ENCODE measurements at regions not wholly inside any gene's neighbourhood (a gene's known extent, or its start where the extent isn't known, plus 50 kb on each side); places are given as distances from the start of the nearest gene placed in this dataset.

DNA sequence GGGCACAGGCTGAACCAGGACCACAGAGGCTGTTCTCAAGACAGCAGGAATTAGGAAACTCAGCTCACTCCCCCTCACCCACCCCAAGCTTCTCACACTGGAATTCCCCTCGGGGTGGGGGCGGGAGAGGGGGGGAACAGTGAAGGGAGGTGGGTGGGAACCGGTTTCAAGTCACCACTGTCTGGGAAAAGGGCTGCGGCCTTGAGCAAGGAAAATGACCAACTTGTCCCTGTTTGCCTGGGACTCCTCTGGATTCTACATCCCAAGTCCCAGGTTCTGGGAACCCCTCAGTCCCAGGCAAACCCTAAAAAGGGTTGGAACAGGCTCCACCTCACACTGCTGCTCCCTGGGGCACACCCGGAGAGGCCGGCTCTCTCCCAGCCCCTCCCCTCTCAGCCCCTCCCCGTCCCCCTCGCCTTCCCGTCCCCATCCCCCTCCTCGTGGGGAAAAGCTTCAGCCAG, 230.7 kb downstream of the TFAP2C start (continued):
- TF ChIP-seq, protein P1, sequence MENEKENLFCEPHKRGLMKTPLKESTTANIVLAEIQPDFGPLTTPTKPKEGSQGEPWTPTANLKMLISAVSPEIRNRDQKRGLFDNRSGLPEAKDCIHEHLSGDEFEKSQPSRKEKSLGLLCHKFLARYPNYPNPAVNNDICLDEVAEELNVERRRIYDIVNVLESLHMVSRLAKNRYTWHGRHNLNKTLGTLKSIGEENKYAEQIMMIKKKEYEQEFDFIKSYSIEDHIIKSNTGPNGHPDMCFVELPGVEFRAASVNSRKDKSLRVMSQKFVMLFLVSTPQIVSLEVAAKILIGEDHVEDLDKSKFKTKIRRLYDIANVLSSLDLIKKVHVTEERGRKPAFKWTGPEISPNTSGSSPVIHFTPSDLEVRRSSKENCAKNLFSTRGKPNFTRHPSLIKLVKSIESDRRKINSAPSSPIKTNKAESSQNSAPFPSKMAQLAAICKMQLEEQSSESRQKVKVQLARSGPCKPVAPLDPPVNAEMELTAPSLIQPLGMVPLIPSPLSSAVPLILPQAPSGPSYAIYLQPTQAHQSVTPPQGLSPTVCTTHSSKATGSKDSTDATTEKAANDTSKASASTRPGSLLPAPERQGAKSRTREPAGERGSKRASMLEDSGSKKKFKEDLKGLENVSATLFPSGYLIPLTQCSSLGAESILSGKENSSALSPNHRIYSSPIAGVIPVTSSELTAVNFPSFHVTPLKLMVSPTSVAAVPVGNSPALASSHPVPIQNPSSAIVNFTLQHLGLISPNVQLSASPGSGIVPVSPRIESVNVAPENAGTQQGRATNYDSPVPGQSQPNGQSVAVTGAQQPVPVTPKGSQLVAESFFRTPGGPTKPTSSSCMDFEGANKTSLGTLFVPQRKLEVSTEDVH (IDR thresholded peaks at IDR 0.05; ENCODE audit: low read depth, partially characterized antibody) = no peak
- TF ChIP-seq, protein P2, sequence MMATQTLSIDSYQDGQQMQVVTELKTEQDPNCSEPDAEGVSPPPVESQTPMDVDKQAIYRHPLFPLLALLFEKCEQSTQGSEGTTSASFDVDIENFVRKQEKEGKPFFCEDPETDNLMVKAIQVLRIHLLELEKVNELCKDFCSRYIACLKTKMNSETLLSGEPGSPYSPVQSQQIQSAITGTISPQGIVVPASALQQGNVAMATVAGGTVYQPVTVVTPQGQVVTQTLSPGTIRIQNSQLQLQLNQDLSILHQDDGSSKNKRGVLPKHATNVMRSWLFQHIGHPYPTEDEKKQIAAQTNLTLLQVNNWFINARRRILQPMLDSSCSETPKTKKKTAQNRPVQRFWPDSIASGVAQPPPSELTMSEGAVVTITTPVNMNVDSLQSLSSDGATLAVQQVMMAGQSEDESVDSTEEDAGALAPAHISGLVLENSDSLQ (IDR thresholded peaks at IDR 0.05) = no peak
- no peak for TF ChIP-seq JUND (IDR thresholded peaks at IDR 0.05; ENCODE audit: low read depth, low read length)
- TF ChIP-seq EED (IDR thresholded peaks at IDR 0.05; ENCODE audit: low read depth) = no peak
- no peak for TF ChIP-seq NRF1 (conservative IDR thresholded peaks at IDR 0.05; ENCODE audit: low read depth, low read length)
- TF ChIP-seq, protein P3, sequence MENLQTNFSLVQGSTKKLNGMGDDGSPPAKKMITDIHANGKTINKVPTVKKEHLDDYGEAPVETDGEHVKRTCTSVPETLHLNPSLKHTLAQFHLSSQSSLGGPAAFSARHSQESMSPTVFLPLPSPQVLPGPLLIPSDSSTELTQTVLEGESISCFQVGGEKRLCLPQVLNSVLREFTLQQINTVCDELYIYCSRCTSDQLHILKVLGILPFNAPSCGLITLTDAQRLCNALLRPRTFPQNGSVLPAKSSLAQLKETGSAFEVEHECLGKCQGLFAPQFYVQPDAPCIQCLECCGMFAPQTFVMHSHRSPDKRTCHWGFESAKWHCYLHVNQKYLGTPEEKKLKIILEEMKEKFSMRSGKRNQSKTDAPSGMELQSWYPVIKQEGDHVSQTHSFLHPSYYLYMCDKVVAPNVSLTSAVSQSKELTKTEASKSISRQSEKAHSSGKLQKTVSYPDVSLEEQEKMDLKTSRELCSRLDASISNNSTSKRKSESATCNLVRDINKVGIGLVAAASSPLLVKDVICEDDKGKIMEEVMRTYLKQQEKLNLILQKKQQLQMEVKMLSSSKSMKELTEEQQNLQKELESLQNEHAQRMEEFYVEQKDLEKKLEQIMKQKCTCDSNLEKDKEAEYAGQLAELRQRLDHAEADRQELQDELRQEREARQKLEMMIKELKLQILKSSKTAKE (IDR thresholded peaks at IDR 0.05; ENCODE audit: low read depth, poor library complexity, severe bottlenecking) = no peak
- no peak for TF ChIP-seq BHLHE40 (IDR thresholded peaks at IDR 0.05; ENCODE audit: borderline replicate concordance in 1 of 2, low read depth in 2 of 2, low read length in 1 of 2)
- no peak for TF ChIP-seq CEBPB (IDR thresholded peaks at IDR 0.05; ENCODE audit: borderline replicate concordance in 1 of 2, low read depth in 2 of 2, low read length in 2 of 2)
- no peak for TF ChIP-seq STAT3 (IDR thresholded peaks at IDR 0.05; ENCODE audit: low read depth, low read length)
- TF ChIP-seq RELA (IDR thresholded peaks at IDR 0.05; ENCODE audit: borderline replicate concordance, partially characterized antibody) = no peak
